ENCODE measurements at regions not wholly inside any gene's neighbourhood (a gene's known extent, or its start where the extent isn't known, plus 50 kb on each side); places are given as distances from the start of the nearest gene placed in this dataset.

DNA sequence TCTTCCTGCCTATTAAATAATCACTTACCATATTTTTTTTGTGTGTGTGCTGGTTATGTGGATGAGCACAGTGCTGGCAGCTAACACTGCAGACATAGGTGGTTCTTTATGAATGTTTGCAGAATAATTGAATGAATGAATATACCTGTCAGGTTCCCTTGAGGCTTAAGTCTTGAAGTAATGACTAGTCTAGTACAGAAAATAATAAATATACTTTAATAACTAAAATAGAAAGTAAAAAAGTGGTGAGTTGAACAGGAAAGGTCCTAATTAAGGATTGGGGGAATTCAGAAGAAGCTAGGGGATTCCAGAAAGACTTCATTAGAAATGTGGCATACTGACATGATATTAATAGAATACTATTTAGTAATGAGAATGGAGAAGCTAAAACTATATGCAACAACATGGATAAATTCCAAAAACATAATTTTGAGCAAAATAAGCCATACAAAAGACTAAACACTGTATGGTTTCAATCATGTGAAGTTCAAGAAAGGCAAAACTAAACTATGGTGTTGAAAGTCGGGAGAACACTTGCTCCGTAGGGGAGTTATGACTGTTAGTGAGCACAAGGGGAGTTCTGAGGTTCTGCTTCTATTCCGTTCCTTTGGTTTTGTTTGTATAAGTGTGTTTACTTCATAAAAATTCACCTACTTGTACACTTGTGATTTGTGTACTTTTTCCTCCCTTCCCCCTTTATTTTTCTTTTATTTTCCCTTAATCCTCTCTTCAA lies 464.6 kb downstream of the MTX2 start:
- DNase-seq: peak; percentile 17

DNA sequence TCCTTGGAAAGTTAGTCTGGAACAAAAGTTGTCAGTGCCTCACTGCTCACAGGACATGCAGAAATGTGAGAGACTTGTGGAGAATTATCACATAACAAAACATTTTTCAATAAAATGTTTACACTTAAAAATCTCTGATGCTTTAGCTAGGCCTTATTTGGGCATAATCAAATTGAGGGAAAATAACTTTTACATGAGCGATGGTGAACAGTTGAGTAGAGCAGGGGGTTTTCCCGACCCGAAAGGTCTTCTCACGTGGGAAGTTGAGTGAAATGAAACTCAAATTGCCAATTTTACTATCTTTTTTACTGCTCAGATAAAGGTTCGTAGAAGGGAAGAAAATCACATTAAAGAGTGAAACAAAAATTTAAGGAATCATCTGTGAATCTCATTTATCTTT lies 465.6 kb downstream of the MTX2 start:
- DNase-seq: no peak

DNA sequence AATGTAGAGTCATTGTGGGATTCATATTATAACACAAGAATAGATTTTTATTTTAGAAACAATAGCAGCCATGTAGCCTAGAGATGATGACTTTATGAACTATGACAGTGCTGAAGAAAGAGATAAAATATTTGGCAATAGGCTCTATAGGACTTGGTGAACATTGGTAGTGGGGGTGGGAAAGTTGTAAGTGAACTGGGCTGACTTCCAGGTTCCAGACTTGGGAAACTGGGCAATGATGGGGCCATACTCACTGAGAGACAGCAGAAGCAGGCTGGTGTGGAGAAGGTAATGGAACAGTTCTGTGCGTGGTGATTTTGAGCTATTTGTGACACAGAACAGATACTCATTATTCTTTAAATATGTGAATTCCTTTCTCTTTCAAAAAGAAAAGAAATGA lies 470.3 kb upstream of the HNRNPA3 start:
- no peak for DNase-seq

DNA sequence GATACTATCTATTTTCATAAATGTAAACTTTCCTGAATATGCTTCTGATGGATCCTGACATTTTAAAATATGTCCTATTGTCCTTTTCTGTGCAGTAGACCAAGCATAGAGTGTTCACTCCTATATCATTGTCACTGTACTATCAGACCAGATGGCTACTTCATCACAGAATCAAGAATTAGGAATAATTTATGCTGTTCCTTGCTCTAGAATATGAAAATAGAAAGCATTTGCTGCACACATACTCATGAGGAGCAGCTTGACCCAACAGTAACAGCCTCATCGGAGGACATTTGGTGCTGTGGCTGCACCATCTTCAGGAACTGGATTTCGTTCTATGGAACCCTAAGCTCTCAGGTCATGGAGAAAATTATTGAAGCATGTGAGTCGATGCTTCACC lies 468.9 kb upstream of the HNRNPA3 start:
- no peak for DNase-seq

DNA sequence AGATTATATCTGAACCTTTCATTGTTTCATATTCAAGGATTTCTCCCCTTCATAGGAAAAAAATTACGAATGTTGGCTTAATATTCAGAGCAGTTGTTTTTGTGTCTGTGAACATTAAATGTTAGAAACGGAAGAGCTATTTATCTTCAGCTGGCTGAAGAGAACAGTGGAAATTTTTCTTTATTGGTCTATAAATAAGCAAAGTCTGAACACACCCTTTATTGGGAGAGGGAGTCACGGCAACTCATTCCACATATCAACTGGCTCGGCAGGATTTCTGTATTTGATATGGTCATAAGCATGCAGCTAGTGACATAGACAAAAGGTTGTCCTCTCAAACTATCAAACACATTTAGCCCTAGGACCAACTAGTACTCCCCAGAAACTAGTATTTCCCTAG lies 468.4 kb upstream of the HNRNPA3 start:
- DNase-seq: peak; percentile 34

DNA sequence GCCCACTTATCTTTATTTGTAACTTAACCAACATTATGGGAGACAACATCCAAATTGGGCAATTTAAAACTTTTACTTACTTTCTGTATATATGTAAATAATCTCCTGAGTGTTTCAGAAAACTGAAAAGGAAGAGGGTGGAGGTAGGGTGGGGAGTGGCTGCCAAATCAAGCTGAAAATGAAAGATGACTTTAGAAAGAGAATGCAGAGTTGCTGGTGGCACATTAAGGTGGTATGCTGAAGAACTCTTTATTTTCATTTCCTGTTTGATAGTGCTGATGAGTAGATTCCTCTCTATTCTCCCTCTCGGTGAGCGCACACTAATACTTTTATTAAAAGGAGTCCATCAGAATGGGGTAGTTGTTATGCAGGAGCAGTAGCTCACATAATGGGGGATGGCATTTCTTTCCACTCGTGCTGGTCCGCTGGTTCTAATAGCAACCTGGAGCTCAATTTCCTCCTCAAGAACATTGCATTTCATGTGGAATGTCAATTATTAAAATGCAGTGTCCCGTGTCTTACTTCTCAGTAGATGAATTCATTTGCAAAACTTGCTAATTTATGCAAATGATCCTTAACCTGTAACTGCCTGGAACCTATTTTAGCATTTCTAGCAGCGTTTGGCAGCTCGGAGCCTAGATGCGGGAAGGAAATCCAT lies 466.9 kb upstream of the HNRNPA3 start:
- DNase-seq: no peak

DNA sequence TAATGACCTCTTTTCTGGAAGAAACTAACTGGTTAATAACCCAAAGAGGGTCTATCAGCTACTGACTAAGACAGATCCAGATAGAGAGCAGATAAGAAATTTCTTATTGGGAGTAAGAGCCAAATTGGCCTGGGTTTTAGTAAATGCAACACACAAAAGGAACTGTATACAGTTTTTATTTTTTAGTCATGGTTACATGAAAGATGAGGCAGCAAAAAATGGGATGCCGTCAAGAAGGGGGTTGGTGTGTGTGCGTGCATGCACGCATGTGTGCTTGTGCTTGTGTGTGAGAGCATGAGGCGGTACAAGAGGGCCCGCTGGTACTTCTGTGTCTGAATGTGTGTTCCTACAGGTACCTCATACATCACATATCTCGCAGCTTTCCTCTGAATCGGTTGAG lies 466.2 kb upstream of the HNRNPA3 start:
- DNase-seq: peak; percentile 33

DNA sequence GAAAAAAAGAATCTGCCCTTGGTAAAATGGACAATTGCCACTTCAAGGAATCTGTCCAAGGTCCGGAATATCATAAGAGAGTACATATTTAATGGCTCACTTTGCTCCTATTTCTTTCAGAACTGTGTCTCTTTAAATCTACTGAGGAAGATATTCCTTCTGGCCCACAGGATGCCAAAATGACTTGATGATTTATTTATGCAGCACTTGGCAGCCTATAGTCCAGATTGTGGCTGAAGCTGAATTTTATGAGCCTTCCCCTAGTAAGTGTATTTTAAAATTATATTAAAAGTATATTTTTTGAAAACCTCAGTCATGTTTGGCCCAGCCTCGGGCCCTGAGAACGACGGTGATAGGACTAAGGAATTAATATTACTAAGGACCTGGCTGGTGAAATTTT lies 465.1 kb upstream of the HNRNPA3 start:
- peak; percentile 68 for DNase-seq

DNA sequence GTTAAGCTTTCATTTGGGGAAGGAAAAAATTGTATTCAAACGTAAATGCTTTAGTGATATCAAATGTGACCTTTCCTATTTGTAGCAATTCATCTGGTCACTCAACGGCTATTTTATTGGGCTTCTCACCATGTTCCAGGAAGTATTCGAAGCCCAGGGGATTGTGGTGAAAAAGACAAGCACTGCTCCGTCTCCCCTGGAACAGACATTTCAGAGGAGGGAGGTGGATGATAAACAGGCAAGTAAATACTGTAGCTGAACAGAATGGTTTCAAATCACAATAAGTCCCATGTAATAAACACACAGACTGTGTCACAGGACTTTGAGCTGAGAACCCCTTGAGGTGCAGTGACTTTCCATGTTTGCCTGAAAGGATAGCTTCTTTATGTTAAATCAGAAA lies 464.7 kb upstream of the HNRNPA3 start:
- DNase-seq: no peak

DNA sequence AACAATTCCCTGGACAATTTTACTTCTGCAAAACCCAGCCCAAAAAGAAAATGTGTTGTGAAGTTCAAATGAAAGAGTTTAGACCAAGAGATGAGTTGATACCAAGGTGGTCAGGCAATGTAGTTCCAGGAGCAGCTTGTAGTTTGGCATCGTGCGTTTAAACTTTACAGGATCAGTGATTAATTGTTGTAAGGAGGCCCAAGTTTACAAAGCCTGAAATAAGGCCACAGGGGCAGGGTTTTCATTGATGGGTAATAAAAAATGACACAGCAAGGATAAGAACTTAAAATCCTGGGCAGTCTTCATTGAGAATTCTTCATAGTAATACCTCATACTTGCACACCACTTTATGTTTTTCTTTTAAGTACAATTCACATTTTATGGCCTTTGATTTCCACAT lies 463.9 kb upstream of the HNRNPA3 start:
- no peak for DNase-seq

DNA sequence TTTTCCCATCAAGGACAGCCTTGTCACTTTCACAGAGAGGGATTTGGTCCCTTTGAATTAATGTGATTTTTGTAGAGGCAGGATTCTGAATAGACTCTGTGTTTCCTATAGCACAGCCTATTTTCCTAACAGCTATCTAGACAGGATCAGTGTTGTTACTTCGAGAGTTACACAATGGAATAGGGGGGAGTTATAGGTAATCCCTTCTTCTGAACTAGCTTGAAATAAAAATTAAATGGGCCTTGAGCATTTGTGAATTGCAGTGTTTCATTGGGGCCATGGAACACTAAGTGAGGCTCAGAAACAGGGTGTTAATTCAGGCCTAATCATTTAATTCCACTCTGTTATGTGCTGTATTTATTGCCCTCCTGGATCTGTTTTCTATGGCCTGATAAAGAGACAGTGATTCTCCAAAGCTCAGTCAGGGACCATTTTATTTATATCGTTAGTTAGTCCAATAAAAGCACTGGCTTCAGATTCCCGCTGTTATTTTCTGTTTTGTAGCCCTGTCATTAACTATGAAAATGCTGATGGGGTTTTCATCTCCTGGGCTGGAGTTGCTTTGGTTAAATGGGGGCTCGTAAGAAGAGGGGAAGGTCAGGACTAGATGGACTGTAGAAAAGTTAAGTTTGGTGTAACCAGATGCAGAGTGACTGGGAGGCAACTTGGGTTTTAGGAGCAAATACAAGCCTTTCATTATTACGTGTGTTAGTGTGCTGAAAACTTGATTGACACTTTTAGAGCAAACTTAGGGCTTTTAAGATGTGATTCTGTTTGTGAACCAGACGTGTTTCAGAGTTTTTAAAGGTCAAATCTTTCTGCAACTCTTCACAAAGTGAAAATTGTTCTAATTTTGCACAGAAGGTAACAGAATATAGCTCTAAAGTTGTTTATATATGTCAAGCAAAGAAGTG lies 461.0 kb upstream of the HNRNPA3 start:
- no peak for DNase-seq

DNA sequence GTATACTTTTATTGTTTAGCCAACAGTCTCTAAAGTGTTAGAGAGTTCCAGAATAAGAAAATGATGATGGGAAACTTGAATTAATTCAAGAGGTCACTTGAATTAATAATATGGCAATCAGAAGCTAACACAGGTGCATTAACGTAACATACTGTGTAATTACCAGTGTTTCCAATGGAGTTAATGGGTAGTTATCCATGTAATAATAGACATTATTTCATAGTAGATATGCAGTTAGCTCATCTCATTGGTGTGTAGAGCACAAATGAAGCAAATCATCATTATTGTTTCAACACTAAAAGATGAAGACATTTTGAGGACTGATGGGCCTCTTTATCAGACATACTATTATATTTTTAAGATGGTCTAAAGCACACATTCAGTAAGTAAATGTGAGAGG lies 460.3 kb upstream of the HNRNPA3 start:
- DNase-seq: no peak

DNA sequence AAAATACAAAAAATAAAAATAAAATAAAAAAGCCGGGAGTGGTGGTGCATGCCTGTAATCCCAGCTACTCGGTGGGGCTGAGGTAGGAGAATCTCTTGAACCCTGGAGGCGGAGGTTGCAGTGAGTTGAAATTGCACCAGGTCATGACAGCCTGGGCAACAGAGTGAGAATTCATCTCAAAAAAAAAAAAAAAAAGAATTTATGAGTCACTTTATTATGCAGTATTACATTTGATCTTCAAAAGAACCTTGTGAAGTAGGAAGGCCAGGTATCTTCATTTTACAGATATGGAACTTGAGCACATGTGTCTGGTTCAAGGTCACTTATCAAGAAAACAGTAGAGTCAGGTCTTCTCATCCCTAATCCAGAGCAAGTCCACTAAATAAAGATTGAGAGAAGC lies 459.4 kb upstream of the HNRNPA3 start:
- DNase-seq: no peak

DNA sequence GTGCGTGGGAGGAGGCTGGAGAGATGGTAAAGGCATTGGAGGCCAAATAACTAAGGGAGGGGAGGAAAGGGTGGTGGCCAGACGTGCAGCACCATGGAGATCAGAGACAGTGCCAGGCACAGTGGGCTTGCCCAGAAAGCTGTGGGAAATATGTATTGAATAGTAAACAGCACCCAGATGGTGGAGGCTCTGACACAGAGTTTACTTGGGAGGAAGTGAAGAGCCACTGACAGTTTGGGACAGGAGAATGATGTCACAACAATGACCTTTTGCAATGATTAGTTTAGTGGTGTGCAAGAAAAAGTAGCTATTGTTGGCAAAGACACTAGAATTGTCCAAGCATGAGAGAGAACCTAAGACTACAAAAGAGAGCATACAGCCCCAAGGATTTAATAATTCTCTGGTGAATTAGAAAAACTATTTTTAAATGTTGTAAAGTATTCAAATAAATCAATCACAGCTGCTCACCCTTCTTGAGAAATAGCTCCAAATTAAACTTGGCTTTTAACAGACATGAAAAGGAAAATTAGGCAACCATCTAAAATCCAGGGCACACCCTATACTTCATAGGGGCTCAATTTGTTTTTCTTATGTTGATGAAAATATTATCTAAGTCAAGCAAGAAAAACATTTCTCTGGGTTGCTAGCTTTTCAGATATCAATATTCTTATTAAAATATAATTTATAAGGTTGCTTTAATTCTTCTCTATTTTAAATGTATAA lies 458.7 kb upstream of the HNRNPA3 start:
- peak; percentile 55 for DNase-seq

DNA sequence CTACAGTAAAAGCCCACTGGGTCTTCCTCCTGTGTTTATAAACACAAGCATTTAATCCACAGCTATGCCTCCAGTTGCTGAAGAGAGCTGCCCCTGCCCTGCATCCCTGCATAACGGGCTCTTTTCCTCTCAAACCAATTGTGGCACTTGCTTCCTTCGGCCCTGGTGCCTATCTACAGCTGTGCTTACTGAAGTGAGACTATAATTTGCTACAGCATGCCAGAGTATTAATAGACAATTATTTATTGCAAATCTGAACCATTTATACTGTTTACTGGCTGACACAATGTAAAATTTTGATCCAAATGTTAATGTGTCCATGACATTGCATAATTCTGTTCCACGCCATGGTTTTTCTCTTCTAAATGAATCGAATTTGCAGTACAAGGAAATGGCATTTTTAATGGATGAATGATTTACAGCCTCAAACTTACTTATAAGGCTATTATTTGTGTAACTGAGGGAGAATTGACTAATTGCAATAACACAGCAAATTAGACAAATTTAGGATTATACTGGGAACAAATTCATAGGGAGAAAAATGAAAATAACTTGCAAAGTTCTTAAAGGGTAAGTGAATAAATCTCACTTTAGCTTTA lies 457.0 kb upstream of the HNRNPA3 start:
- DNase-seq: no peak

DNA sequence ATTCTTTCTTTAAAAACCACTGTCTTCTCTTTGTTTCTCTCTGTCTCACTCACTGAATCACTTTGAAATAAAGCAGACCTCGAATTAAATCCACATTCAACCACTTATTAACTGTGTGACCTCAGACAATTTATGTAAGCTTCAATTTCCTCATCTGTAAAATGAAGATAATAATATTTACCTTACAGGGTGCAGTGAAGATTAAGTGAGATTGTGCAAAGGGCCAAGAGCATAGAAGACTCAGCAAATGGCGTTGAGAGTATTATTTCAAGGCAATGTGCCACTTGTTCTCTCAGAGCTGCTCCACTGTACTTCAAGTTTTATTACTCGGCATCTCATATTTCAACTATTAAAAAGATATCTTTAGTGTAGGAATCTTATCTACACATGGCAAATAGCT lies 454.2 kb upstream of the HNRNPA3 start:
- no peak for DNase-seq

DNA sequence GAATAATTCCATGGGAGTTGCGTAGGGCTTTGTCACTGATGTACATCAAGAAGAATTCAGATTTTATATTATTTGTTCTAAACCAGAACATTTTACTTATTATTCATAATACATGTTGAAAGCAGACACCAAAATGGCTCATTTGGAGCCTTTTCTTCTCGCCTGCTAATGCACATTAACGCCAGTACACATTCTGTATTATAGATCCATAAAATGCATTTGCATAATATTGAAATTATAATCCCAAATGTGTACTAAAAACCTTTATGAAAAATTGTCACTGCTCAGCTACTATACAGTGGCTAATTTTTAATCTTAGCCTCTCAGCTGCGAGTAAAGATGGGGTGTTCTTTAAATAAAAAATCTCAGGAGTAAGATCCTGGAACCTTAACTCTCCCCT lies 452.2 kb upstream of the HNRNPA3 start:
- no peak for DNase-seq

DNA sequence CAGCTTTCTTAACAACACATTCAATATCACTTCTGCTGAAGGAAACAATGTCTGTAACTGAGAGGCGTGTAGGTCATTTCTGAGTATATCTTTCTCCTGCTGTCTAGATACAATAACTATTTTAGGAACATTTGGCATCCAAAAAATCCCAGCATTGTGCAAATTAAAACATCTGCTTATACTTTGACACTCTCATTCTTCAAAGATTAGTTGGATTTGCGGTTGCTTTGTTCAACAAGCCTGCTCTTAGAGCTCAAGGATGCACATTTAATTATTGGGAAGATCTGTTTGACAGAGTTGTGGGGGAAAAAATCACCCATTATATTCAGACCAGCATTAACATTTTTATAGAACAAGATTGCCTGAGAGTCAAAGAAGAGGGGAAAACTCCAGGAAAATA lies 449.5 kb upstream of the HNRNPA3 start:
- peak; percentile 8 for DNase-seq

DNA sequence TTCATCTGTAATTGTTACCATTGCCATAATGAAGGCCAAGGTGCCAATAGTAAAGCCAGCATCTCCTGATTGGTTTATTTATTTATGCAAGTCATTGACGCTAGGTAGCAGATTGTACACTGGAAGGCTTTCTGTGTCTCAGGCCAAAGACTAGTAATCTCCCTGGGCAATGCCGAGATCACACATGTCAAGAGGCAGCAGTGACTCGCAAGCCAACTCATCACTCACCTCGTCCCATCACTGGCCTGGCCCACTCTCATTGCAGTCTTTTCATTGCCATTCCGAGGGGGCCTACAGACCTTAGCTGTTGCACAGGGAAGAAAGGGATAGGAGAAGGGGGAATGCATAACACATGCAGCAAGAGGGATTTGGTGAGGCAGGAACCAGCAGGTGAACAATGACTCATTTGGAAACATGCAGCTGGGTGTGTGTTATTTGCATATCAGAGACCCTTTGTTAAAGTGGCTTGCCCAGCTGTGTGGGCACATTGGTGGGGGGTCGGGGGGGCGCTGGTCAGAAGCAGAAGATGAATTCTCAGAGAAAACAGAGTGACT lies 448.7 kb upstream of the HNRNPA3 start:
- DNase-seq: no peak

DNA sequence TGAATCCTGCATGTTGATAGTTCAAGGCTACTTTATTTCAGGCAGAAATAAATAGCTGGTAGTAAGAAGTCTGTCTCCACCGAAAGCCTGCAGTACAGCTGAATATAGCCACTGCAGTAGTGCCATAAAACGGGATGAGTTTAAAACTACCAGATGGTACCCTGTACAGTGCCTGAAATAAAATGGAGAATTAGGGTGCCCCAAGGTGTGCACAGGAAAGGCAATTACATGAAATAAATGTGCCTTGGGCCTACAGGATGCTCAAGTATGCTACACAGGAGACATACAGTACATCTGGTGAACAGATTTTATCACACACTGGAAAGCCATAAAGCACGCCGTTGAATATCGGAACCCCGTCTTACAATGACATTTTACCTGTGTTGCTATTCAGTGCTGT lies 447.7 kb upstream of the HNRNPA3 start:
- no peak for DNase-seq

DNA sequence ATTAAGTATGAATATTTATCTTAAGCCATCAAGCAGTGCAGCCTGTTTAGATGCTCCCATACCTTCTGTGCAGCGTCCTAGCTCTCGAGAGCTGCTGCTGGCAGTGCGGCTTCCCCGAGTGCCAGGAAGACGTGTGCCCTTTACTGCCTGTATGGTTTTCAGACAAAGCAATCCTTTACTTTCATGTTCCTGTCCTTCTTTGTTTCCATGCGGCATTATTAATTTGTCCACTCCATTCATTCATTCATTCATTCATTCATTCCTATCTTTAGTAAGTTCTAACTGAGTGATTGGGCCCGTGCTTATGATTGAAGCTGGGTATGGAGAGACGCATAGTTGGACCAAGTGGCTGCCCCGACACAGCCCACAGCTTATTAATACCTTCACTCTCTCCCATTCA lies 446.6 kb upstream of the HNRNPA3 start:
- no peak for DNase-seq

DNA sequence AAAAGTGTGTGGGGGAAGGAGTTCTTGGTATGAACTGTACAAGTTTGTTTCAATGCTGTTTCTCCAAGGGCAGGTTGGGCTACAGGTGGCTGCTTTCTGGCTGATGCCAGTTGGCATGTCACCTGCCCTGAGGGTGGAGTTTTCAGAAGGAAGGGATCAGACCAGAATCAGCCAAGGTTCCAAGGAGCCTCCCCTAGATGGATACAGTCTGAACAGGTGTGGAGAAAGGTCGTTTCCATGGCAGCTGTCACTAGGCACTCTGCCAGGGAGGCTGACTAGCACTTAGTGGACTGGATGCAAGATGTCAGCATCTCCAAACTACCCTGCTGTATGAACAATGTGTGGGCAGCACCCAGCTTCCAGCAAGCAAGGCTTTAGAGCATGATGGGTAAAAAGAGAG lies 444.4 kb upstream of the HNRNPA3 start:
- DNase-seq: no peak

Data from skin of body (tissue), 1 donor.